Nucleus accumbens (tissue), 56 donors: ENCODE measurements at regions not wholly inside any gene's neighbourhood (a gene's known extent, or its start where the extent isn't known, plus 50 kb on each side); places are given as distances from the start of the nearest gene placed in this dataset.
"Not testable (repeated sequence)": the region's sequence is repeated elsewhere in the genome, so short reads cannot be mapped to it uniquely, and the experiment has no call there.

Experiments used
- DNase-seq, 56 donors: peaks; one replicate each; lab custom pipeline; 2025; lab: John Stamatoyannopoulos, UW

DNA sequence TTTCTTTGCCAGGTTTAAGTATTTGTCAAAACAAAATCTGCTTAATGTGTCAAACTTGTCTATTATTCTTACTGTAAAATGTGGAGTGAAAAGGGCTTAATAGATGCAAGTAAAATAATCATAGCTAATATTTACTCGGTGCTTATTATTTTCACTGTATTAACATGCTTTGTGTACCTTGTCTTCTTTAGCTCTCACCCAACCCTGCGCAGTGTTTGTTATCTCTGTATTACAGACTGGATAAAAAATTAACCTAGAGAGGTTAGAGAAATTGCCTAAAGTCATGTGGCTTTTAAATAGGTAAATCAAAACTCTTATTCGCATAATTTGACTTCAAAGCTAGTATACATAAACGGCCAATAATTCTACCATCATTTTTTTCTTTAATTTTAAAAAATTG, 1864.8 kb downstream of the MAT2B start:
- no peak for DNase-seq

DNA sequence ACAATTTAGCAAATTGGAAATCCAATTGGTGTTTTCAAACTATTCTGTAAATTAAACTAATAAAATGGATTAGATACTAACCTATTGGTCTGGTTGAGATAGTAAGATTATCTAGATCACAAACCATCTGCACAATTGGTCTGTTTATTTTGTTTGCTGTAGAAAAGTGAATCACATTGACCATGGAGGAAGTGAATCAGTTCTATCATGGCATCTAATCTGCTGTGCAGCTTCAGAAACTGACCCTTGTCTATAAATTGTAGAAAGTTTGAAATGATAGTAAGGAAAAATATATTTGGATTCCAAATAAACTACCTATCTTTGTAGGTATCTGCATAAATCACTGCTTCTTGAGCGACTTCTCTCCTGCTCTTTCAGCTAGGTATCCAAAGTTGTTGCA, 1865.4 kb downstream of the MAT2B start:
- DNase-seq = no peak

DNA sequence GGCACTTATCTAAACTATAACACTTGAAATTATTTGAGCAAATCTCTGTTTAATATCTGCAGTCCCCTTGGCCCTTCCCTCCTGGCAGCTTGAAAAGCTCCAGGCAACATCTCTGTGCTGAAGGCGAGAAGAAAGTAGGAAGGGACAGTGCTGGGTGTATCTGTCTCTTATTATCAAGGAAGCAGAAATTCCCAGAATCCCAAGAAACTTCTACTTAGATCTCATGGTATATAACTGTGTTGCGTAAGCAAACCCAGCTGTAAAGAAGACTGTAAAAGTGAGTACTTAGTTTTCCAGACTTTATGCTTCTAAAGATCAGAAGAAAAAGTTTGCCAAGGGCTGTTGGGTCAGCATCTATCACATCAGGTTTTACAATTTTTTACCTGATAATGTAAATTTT, 1869.8 kb downstream of the MAT2B start:
- no peak for DNase-seq

DNA sequence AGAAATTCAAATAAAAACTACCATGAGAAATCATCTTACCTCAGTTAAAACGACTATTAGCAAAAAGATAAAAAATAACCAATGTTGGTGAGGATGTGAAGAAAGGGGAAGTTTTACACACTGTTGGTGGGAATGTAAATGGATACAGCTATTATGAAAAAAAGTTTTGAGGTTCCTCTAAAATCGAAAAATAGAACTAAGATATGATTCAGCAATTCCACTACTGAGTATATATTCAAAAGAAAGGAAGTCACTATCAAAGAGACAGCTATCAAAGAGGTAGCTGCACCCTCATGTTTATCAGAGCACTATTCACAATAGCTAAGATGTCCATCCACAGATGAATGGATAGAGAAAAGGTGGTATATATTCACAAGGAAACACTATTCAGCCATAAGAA, 1888.4 kb downstream of the MAT2B start:
- no peak for DNase-seq

DNA sequence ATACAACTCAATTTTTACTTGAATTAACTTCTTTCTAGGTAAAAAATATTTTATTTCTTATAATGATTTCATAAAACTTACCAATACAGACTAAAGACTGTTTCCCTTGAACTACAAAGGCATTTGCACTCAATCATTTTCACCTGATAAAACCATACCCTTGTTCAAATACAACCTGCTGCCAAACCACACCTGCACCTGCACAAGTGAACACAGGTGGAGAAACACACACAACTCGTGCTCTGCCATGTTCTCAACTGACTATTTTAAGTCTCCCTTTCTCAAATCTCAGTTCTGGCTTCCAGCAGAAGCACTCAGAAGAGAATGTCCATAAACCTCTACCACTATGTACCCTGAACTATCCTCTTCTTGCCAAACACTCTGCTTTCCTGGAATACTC, 1892.1 kb downstream of the MAT2B start:
- DNase-seq = no peak

DNA sequence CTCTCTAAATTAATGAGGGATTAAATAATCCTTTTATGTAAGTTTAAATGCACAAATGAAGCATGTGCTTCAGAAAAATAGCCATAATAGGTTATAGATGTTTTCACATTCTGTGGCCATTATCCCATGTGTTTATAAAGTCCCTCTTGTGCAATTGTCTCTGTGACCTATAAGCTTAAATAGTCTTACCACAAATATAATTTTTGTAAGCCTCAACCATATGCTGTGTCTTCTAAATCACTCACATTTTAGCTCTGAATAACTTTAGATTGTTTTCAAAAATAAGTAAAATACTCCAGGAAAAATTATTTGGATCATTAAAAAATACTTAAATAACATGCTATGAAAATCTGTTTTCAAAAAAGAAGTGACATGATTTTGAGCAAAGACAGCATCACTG, 1894.7 kb downstream of the MAT2B start:
- no peak for DNase-seq

DNA sequence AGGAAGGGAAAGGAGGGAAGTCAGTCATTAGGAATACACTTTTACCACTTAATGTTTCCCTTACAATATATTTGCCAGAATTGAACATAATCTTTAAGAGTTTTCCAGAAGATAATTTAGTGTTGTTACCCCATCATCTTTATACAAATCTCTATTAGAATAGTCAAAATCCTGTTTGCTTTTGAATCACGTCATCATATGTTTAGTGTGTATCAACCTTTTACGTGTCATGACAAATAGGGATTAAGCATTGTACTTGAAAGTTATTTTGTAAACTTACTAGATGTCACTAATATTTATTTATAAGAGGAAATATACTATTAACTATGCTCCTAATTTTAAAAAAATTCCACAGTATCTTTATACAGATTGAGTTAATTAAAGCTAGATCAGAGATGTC, 1899.5 kb downstream of the MAT2B start:
- no peak for DNase-seq

DNA sequence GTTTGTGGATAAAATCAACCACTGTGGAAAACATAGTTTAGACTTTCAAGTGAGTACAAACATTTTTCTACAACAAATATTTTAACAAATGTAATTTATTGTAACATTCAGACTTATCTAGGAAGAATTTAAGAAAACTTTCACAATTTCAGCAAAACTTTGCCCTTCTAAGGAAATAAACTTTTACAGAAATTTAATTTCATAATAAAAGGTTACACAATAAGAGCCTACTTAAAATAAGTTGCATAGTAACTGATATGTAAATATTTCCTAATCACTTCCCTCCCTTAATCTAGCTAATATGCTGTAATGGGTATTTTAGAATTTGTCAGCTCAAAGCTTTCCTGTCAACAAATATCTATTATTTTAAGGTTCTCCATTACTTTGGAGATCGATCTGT, 1899.9 kb downstream of the MAT2B start:
- DNase-seq = no peak

DNA sequence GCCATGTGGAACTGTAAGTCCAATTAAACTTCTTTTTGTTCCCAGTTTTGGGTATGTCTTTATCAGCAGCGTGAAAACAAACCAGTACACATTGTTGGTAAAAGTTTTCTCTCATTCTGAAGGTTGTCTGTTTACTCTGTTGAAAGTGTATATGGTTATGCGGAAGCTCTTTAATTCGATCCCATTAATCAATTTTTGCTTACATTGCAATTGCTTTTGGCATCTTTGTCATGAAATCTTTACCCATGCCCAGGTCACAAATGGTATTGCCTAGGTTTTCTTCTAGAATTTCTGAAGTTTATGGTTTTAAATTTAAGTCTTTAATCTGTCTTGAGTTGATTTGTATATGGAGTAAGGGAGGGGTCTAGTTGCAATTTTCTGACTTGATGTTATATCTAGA, 1901.9 kb downstream of the MAT2B start:
- no peak for DNase-seq

DNA sequence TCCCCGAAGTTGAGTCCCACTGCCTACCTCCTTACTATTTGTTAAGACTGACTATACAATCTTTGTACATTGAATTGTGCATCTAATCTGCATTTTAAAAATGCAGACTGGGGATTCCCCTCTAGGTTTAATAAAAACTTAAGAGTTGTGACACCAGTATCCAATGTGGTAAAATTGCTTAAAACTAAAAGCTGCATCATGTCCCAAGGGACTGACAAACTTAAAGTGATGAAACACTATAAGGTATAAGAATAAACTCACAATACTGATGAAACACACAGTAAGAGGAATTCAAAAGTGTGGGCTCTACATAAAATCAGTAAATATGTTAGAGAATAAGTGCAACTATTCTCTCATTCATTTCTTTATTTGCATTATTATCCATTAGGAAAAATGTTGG, 1905.1 kb downstream of the MAT2B start:
- no peak for DNase-seq

DNA sequence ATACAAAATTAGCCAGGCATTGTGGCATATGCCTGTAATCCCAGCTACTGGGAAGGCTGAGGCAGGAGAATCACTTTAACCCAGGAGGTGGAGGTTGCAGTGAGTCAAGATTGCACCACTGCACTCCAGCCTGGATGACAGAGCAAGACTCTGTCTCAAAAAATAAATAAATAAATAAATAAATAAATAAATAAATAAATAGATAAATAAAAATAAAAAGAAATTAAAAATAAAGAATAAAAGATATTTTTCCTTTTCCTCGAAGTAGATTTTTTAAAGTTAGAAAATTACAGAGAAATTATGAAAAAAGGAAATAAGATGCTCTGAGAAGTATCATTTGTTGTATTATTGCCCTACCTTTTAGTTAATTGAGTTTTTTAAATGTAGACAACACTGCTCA, 1906.1 kb downstream of the MAT2B start:
- not testable (repeated sequence) for DNase-seq

DNA sequence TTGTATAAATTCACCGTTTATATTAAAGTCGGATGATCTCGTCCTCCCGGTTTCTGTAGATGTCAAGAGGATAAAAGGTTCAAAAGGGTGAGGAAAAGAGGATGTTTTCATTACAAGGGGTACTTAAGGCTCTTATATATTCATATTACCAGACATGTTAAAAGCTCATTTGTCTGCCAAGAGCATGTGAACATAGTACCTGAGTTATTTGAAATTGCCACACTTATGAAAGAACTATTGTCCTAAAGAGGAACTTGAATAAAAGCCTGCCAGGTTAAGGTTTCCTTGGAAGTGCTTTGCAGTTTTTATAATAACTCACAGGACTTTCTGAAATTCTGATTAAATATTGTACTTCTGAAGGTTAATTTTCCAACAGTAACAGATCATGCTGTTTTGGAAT, 1915.1 kb downstream of the MAT2B start:
- DNase-seq = no peak

DNA sequence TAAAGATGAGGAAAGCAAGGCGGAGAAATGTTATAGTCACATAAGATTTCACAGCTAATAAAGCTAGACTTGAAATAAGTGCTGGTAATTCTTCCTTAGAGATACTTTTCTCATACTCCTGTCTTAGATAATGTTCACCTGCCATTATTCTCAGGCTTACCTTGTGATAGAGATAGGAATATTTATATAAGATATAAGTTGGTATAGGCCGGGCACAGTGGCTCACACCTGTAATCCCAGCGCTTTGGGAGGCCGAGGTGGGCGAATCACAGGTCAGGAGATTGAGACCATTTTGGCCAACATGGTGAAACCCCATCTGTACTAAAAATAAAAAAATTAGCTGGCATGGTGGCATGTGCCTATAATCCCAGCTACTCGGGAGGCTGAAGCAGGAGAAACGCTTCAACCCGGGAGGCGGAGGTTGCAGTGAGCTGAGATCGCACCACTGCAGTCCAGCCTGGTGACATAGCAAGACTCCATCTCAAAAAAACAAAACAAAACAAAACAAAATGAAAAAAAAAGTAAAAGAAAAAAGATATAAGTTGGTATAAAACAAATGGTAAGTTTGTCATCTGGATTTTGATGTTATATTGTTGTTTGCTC, 1918.4 kb downstream of the MAT2B start:
- DNase-seq = no peak

DNA sequence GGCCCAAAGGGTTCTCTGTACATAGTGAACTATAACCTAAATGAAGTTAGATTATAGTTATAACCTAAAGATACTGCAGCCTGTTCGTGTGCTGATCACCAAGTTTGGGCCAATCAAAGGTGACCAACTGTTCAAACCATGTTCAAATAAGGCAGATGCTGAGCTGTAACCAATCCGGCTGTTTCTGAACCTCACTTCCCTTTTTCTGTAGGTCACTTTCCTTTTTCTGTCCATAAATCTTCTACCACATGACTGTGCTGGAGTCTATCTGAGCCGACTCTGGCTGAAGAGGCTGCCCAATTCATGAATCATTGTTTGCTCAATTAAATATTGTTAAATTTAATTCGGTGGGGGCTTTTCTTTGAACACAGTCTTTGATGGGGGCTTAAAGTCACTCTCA, 1920.2 kb downstream of the MAT2B start:
- no peak for DNase-seq

DNA sequence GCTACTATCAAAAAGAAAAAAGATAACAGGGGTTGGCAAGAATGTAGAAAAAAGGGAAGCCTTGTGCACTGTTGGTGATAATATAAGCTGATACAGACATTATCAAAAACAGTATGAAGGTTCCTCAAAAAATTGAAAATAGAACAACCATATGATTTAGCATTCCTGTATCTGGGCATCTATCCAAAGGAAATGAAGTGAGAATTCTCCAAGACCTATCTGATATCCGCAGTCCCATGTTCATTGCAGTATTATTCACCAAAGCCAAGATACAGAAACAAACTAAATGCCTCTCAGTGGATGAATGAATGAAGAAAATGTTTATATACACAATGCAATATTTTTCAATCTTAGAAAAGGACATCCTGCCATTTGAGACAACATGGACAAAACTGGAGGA, 1943.3 kb downstream of the MAT2B start:
- DNase-seq = no peak

DNA sequence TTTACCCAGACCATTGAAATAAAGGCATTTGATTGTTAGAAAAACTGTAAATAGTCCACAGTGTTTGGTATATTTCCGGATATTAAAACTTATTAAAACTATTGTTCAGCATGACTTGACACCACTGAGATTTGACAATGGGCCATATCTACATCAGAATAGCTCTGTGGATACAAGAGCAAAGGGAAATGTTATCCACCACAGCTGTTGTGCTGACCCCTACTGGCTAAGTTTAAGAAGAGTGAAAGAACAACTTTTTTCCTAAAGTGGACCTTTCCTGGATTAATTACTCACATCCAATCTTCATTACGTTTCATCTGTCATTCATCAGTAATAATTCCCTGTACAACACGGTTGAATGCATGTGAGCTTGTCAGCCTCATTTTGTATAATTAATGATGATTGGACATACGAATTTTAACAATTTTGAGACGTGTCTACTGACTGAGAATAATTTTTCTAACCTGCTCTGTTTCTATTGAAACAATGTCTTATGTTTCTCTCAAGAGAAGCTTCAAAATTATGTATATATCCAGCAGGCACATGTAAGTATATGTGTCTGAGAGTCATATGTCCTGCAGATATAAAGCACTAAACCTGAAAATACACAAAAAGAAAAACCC, 1952.6 kb downstream of the MAT2B start:
- no peak for DNase-seq

DNA sequence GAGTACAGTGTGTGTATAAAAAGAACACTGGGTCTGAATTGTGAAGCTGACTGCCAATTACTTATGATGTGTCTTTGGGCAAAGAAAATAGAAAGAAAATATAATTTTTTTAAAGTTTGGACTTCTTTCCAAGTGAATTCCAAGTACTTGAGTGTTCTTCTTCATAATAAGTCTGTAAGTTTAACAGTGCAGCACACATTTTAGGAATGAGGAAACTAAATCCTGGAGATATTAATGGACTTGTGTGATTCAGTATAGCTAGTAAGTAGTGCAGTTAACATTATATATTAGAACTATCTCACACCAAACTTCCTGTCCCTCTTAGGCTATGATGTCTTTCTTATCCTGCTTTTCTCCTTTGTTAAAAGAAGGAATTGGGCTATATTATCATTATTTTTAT, 1953.8 kb downstream of the MAT2B start:
- DNase-seq = no peak

DNA sequence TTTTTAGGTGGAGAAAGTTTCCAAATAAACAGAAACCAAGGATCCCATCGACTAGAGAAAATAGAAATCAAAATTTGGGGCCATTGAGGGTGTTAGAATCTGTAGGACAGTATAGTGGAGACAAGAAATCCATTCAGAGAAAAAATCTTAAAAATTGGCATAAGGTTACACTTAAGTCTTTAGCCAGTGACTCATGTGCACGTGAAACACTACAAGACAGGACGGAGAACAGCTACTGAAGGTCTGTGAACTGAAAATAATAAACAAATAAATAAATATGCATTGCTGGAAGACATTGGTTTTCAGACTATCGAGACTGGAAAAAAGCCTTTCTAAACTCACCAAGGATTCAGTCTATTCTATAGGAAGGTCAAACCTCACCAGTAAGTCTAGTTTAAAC, 1955.5 kb downstream of the MAT2B start:
- no peak for DNase-seq

DNA sequence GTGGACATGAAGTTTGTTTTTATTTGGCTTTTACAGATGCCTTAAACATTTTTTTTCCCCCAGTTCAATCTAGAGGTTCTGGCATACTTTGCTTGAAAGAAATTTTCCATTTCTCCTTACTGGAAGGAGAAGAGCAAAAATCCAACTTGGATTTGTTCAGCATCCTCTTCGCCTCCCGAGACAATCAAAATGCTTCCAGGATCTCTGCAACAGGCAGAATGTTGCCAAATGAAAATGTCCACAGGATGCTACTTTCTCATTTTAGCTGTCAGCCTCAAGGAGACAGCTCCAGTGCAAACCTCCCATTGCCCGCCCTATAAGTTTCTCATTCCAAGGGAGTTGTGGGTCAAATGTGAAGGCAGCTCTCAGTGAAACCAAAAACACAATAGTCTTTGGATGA, 1972.1 kb downstream of the MAT2B start:
- no peak for DNase-seq

DNA sequence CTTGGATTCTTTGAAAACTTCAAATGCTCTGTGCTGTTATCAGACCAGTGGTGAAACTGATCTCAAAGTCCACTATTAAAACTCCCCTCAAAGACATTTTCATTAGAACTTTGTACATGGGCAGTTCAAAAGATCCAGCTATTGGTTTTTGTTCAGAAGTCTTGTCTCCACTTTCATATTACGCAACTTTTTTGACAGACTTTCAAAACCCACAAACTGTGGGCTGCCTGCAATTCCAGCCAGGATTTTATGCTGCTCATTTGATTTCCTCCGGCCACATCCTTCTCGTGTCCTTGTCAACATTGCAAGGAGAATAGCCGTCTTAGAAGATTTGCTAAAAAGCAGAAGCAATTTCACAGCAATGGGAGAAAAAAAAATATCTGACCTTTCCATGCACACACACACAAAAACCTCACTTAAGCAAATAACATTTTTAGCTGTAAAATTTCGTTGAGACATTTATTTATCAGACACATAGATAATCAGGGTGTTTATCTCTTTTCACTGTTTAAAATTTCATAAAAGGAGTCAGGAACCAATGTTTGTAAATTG, 1990.5 kb downstream of the MAT2B start:
- no peak for DNase-seq

DNA sequence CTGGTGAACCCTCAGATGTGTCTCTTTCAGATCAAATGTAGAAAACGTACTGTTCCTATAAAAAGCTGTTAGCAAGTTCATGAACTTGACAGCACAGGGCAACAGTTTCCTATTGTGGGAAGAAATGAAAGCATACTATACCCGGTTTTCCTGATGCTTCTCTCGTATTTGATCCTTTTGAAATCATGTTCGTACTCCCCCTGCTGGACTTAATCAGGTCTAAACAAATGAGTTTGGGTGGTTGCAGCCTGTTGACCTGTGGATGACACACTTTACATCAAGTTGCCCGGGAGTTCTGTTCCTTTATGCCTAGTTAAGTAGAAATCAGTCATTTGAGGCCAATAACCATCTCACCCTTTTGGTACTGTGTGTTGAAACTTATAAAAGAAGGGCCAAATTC, 1992.3 kb downstream of the MAT2B start:
- no peak for DNase-seq

DNA sequence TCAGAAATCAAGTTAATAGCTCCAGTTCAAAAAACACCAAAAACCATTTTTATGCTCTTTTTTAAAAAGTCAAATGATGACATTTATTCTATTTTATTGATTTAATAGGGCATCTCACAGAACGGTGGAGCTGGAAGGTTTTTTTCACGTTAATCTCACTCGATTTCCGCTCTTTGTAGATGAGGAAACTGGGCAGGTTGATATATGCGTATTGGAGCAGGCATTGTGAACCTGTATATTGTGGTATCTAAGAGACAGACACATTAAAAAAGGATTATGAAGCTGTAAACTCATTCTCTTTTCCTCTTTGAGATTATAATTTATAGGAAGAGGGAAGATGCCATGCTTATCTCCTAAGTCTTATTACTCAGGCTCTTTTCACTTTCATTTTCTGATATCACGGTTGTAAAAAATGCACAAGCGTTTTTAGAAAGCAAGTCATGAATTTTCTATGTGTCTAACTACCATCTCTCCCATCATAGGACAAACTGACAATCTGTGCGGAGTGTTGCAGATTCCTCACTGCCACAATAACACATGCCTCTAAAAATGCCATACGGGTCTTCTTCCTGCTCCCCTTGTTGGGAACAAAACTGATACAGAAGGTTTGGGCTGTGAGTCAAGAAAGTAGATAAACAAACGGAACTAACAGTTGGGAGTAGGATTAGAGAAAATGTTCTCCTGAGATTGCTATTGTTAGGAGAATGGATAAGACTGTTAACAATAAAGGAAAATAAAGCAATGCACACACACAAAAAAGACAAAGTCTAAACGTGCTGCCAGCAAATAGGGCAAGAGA, 1997.7 kb downstream of the MAT2B start:
- DNase-seq = no peak
